T-cell (primary cell): ENCODE measurements at regions not wholly inside any gene's neighbourhood (a gene's known extent, or its start where the extent isn't known, plus 50 kb on each side); places are given as distances from the start of the nearest gene placed in this dataset.

ENCODE experiments used
- ATAC-seq, 4 experiments: fragments of 200-7000 bp in 3 of 4; fragments of 150-1000 bp in 1 of 4; cut with Tn5 transposase; replicated peaks in 1 of 4; 1 replicate in 3 of 4; 2 replicates in 1 of 4; pipeline ENCODE4 v1.10.0; 2021; ENCODE audit warnings: moderate library complexity in 3 of 4, mild to moderate bottlenecking in 2 of 4, moderate number of reproducible peaks in 1 of 4
- CTCF ChIA-PET, 2 donors: fragments of 300-600 bp; sonication (Branson Sonifier 250); formaldehyde crosslinking; loops; one replicate each; lab custom pipeline; 2022; ENCODE audit warnings: antibody characterized with exemption in 2 of 2; lab: Charles Lee
- POLR2A ChIA-PET, 2 donors: fragments of 300-600 bp; sonication (Branson Sonifier 250); formaldehyde crosslinking; loops; one replicate each; lab custom pipeline; 2022; ENCODE audit warnings: antibody characterized with exemption in 2 of 2; lab: Charles Lee
- DNase-seq, 35 experiments: peaks; one replicate each; pipeline versions ENCODE4 v3.0.0 to v3.0.0-alpha.2; 2013 to 2023
- H3K27ac ChIP-seq: one replicate; pipeline ENCODE4 v1.5.1; 2013; ENCODE audit warnings: low read length
- H3K27me3 ChIP-seq, 2 experiments: replicated peaks in 1 of 2; 1 replicate in 1 of 2; 2 replicates in 1 of 2; pipeline versions ENCODE4 v1.6.1 to v1.7.0; 2013; ENCODE audit warnings: low read length in 1 of 2, mixed read lengths in 1 of 2; ENCODE audit not compliant: control insufficient read depth in 2 of 2, insufficient read depth in 2 of 2; ENCODE audit errors: extremely low read depth in 1 of 2
- H3K36me3 ChIP-seq, 2 donors: 1 replicate in 1 of 2; 2 replicates in 1 of 2; pipeline versions ENCODE4 v1.6.1 to v1.7.0; 2013; ENCODE audit warnings: low read length in 1 of 2; ENCODE audit not compliant: control insufficient read depth in 2 of 2, insufficient read depth in 1 of 2; ENCODE audit errors: extremely low read depth in 1 of 2
- H3K4me1 ChIP-seq, 2 experiments: 1 replicate in 1 of 2; 2 replicates in 1 of 2; pipeline versions ENCODE4 v1.6.1 to v1.7.0; 2013; ENCODE audit warnings: low read length in 2 of 2, mixed read lengths in 1 of 2; ENCODE audit not compliant: insufficient read depth in 2 of 2, control insufficient read depth in 1 of 2; ENCODE audit errors: extremely low read depth in 1 of 2
- H3K4me3 ChIP-seq, 2 donors: 1 replicate in 1 of 2; 2 replicates in 1 of 2; pipeline versions ENCODE4 v1.5.1 to v1.7.0; 2013; ENCODE audit warnings: mild to moderate bottlenecking in 2 of 2, low read length in 1 of 2, moderate library complexity in 1 of 2; ENCODE audit not compliant: control insufficient read depth in 1 of 2; ENCODE audit errors: extremely low read depth in 1 of 2
- H3K9me3 ChIP-seq: 2 replicates; pipeline ENCODE4 v1.7.0; 2013
- H3K27ac Mint-ChIP-seq, 2 donors: one replicate each; pipeline ENCODE4 v1.8.0; 2020 to 2021; ENCODE audit warnings: mild to moderate bottlenecking in 2 of 2, mixed read lengths in 2 of 2
- H3K27me3 Mint-ChIP-seq, 2 donors: one replicate each; pipeline ENCODE4 v1.8.0; 2021 to 2022; ENCODE audit warnings: mixed read lengths in 2 of 2
- H3K36me3 Mint-ChIP-seq: one replicate; pipeline ENCODE4 v1.8.0; 2021; ENCODE audit warnings: mixed read lengths
- H3K4me1 Mint-ChIP-seq, 3 donors: one replicate each; pipeline ENCODE4 v1.8.0; 2020 to 2022; ENCODE audit warnings: mixed read lengths in 3 of 3, mild to moderate bottlenecking in 1 of 3
- H3K4me3 Mint-ChIP-seq, 3 donors: one replicate each; pipeline ENCODE4 v1.8.0; 2020 to 2022; ENCODE audit warnings: mild to moderate bottlenecking in 3 of 3, mixed read lengths in 3 of 3, moderate library complexity in 3 of 3
- H3K9me3 Mint-ChIP-seq, 3 donors: one replicate each; pipeline ENCODE4 v1.8.0; 2020 to 2022; ENCODE audit warnings: mixed read lengths in 3 of 3
- WGBS: methylation state at CpG from one replicate; pipeline ENCODE4 v1.1.5; 2013; ENCODE audit warnings: missing lambda C conversion rate; ENCODE audit not compliant: insufficient coverage; 5-methylcytosine and 5-hydroxymethylcytosine counted together

DNA sequence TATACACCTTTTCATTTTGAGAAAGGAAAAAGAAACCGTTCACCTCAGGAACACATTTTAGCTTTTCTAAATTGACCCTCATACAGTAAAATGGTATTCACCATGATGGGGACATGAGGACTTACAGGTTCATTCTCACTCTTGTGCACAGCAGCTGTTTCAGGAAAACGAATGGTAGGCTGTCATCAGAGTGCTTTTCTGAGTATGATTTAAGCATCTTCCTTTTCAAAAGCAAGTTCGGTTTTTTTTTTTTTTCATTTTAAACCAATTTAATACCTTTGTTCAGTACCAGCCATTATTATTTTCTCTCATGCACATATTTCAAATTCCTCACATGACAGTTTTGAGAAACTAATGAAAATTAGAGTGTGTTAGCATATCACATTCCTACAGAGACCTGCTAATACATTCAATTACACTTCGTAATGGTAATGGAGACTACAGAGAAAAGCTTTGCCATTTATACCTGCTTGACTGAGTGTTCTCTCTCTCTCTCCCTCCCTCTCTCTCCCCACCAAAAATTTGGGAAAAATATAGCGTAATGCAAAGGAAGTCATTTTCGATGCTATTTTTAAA is 129.2 kb downstream of the SAMD5 start:
- no peak for DNase-seq
- Mint-ChIP-seq H3K9me3 (peaks cover 4 to 23% (median 9%) of the 10 kb centered on the region in 3 donors), H3K36me3 (no peaks in the 10 kb centered on the region), H3K4me1 (no peaks in the 10 kb centered on the region), H3K4me3 (no peak overlapping the region), H3K27me3 (peaks cover 3 to 5% of the 10 kb centered on the region in 2 donors), H3K27ac (no peak overlapping the region)
- H3K36me3 ChIP-seq: no peaks in the 10 kb centered on the region
- ChIA-PET CTCF (interaction anchor here in 1 of 2 donors (0.7 kb wide), 1 partner anchor 928 kb away, joined by 6 read pairs; no protein-coding TSS in a partner anchor), POLR2A (no interaction called here)
- no peaks in the 10 kb centered on the region for H3K27me3 ChIP-seq
- no peak overlapping the region for H3K4me3 ChIP-seq
- no peaks in the 10 kb centered on the region for H3K9me3 ChIP-seq
- no peak for ATAC-seq
- H3K4me1 ChIP-seq: no peaks in the 10 kb centered on the region
- no CpG with 5 or more reads among the region's 6 CpGs for WGBS
- H3K27ac ChIP-seq: no peak overlapping the region

- no peak for ATAC-seq
- H3K9me3 Mint-ChIP-seq: peaks cover 4 to 16% (median 4%) of the 10 kb centered on the region in 3 donors
- no peaks in the 10 kb centered on the region for H3K36me3 ChIP-seq
- H3K4me3 Mint-ChIP-seq: no peak overlapping the region
- H3K4me3 ChIP-seq: no peak overlapping the region
- H3K27ac Mint-ChIP-seq: no peak overlapping the region
- no CpG with 5 or more reads among the region's 3 CpGs for WGBS
- CTCF ChIA-PET: no interaction called here
- H3K27ac ChIP-seq: no peak overlapping the region
- POLR2A ChIA-PET: no interaction called here
- no peak for DNase-seq
- no peaks in the 10 kb centered on the region for H3K27me3 ChIP-seq
- H3K36me3 Mint-ChIP-seq: no peaks in the 10 kb centered on the region
- no peaks in the 10 kb centered on the region for H3K4me1 ChIP-seq
- peaks cover 3 to 5% of the 10 kb centered on the region in 2 donors for H3K27me3 Mint-ChIP-seq
- H3K9me3 ChIP-seq: no peaks in the 10 kb centered on the region
- H3K4me1 Mint-ChIP-seq: no peaks in the 10 kb centered on the region
These were observed 130.8 kb downstream of the SAMD5 start for GRCh38 chr6:147639279-147639678.

- H3K27ac Mint-ChIP-seq: no peak overlapping the region
- no peaks in the 10 kb centered on the region for H3K4me1 ChIP-seq
- no peaks in the 10 kb centered on the region for H3K36me3 Mint-ChIP-seq
- no peak overlapping the region for H3K4me3 ChIP-seq
- H3K27me3 Mint-ChIP-seq: peaks cover 3 to 8% of the 10 kb centered on the region in 2 donors
- H3K36me3 ChIP-seq: no peaks in the 10 kb centered on the region
- POLR2A ChIA-PET: no interaction called here
- H3K27ac ChIP-seq: no peak overlapping the region
- CTCF ChIA-PET: interaction anchor here in 1 of 2 donors (0.6 kb wide), 1 partner anchor 14 kb away, joined by 5 read pairs; no protein-coding TSS in a partner anchor
- ATAC-seq (no peak), DNase-seq (no peak)
- no CpG with 5 or more reads among the region's 1 CpG for WGBS
- H3K4me1 Mint-ChIP-seq: no peaks in the 10 kb centered on the region
- no peaks in the 10 kb centered on the region for H3K27me3 ChIP-seq
- H3K9me3 Mint-ChIP-seq: peaks cover 0 to 7% (median 0%) of the 10 kb centered on the region in 3 donors
- no peaks in the 10 kb centered on the region for H3K9me3 ChIP-seq
- H3K4me3 Mint-ChIP-seq: no peak overlapping the region
These were observed 132.1 kb downstream of the SAMD5 start for GRCh38 chr6:147640606-147641005.

- Histone ChIP-seq H3K27ac (no peak overlapping the region), H3K4me3 (no peak overlapping the region), H3K4me1 (no peaks in the 10 kb centered on the region), H3K36me3 (no peaks in the 10 kb centered on the region), H3K27me3 (no peaks in the 10 kb centered on the region), H3K9me3 (no peaks in the 10 kb centered on the region)
- Mint-ChIP-seq H3K27ac (no peak overlapping the region), H3K36me3 (no peaks in the 10 kb centered on the region), H3K4me1 (no peaks in the 10 kb centered on the region), H3K9me3 (peaks cover 0 to 3% (median 0%) of the 10 kb centered on the region in 3 donors), H3K27me3 (peaks cover 3 to 8% of the 10 kb centered on the region in 2 donors), H3K4me3 (no peak overlapping the region)
- ATAC-seq (no peak), DNase-seq (no peak)
- CTCF ChIA-PET: no interaction called here
- no CpG with 5 or more reads among the region's 3 CpGs for WGBS
- POLR2A ChIA-PET: no interaction called here
These were observed 133.0 kb downstream of the SAMD5 start for GRCh38 chr6:147641511-147641910.

GRCh38 chr6:147642458-147642857 is 134.0 kb downstream of the SAMD5 start:
- H3K9me3 Mint-ChIP-seq: peaks cover 0 to under 1% (median 0%) of the 10 kb centered on the region in 3 donors
- ATAC-seq: no peak
- Histone ChIP-seq H3K36me3 (no peaks in the 10 kb centered on the region), H3K4me1 (no peaks in the 10 kb centered on the region), H3K27me3 (no peaks in the 10 kb centered on the region), H3K9me3 (no peaks in the 10 kb centered on the region), H3K4me3 (no peak overlapping the region), H3K27ac (no peak overlapping the region)
- peaks cover 3 to 8% of the 10 kb centered on the region in 2 donors for H3K27me3 Mint-ChIP-seq
- H3K4me3 Mint-ChIP-seq: no peak overlapping the region
- no peaks in the 10 kb centered on the region for H3K36me3 Mint-ChIP-seq
- no peak for DNase-seq
- ChIA-PET POLR2A (no interaction called here), CTCF (no interaction called here)
- no peaks in the 10 kb centered on the region for H3K4me1 Mint-ChIP-seq
- no CpG with 5 or more reads among the region's 3 CpGs for WGBS
- no peak overlapping the region for H3K27ac Mint-ChIP-seq

GRCh38 chr6:147643341-147644200 is 135.1 kb downstream of the SAMD5 start:
- Histone ChIP-seq H3K4me1 (no peaks in the 10 kb centered on the region), H3K27me3 (no peaks in the 10 kb centered on the region), H3K9me3 (no peaks in the 10 kb centered on the region), H3K36me3 (no peaks in the 10 kb centered on the region), H3K4me3 (no peak overlapping the region), H3K27ac (no peak overlapping the region)
- ATAC-seq (no peak), DNase-seq (no peak)
- ChIA-PET POLR2A (no interaction called here), CTCF (no interaction called here)
- WGBS: no CpG with 5 or more reads among the region's 4 CpGs
- peaks cover 3 to 6% of the 10 kb centered on the region in 2 donors for H3K27me3 Mint-ChIP-seq
- no peak overlapping the region for H3K27ac Mint-ChIP-seq
- H3K4me3 Mint-ChIP-seq: no peak overlapping the region
- H3K4me1 Mint-ChIP-seq: no peaks in the 10 kb centered on the region
- H3K9me3 Mint-ChIP-seq: no peaks in the 10 kb centered on the region
- H3K36me3 Mint-ChIP-seq: no peaks in the 10 kb centered on the region
